Keratinocyte (primary cell): ENCODE measurements at regions not wholly inside any gene's neighbourhood (a gene's known extent, or its start where the extent isn't known, plus 50 kb on each side); places are given as distances from the start of the nearest gene placed in this dataset.

ENCODE experiments used
- DNase-seq: peaks from one replicate; pipeline ENCODE4 v3.0.0-alpha.2; 2011; ENCODE audit warnings: low read depth, missing footprints, low spot score
- FAIRE-seq: peaks from 2 replicates; lab custom pipeline; 2011; peaks lifted over from hg19 to GRCh38; lab: Jason Lieb, UNC
- H2AFZ ChIP-seq: 2 replicates; pipeline ENCODE4 v1.6.0; 2012; ENCODE audit warnings: low read length, control low read depth, inconsistent platforms; ENCODE audit not compliant: control insufficient read depth
- H3K27ac ChIP-seq: 2 replicates; pipeline ENCODE4 v1.5.1; 2011; ENCODE audit warnings: low read length; ENCODE audit not compliant: control insufficient read depth, insufficient read depth
- H3K27me3 ChIP-seq: 3 replicates; pipeline ENCODE4 v1.6.0; 2011; ENCODE audit warnings: low read length; ENCODE audit not compliant: control insufficient read depth, insufficient read depth; ENCODE audit errors: extremely low read depth
- H3K36me3 ChIP-seq, 2 experiments: 2 replicates in 1 of 2; 3 replicates in 1 of 2; pipeline ENCODE4 v1.5.1; 2011; ENCODE audit warnings: low read length in 2 of 2, mild to moderate bottlenecking in 1 of 2; ENCODE audit not compliant: control insufficient read depth in 2 of 2, insufficient read depth in 2 of 2; ENCODE audit errors: extremely low read depth in 1 of 2
- H3K4me1 ChIP-seq: 3 replicates; pipeline ENCODE4 v1.5.1; 2011; ENCODE audit warnings: low read length; ENCODE audit not compliant: control insufficient read depth, insufficient read depth; ENCODE audit errors: extremely low read depth
- H3K4me2 ChIP-seq: 3 replicates; pipeline ENCODE4 v1.6.0; 2011; ENCODE audit warnings: low read depth, low read length; ENCODE audit not compliant: control insufficient read depth, insufficient read depth; ENCODE audit errors: extremely low read depth
- H3K4me3 ChIP-seq, 3 experiments: fragments of 200-600 bp in 1 of 3; sonication (generic) in 1 of 3; 2 replicates in 2 of 3; 3 replicates in 1 of 3; pipeline ENCODE4 v1.5.1; 2011 to 2016; ENCODE audit warnings: low read length in 3 of 3, mild to moderate bottlenecking in 3 of 3, control low read depth in 2 of 3, inconsistent platforms in 1 of 3, low read depth in 1 of 3, mixed read lengths in 1 of 3, mixed run types in 1 of 3, moderate library complexity in 1 of 3; ENCODE audit not compliant: control insufficient read depth in 2 of 3, insufficient read depth in 2 of 3; ENCODE audit errors: extremely low read depth in 1 of 3
- H3K79me2 ChIP-seq: 2 replicates; pipeline ENCODE4 v1.6.0; 2012; ENCODE audit warnings: low read length; ENCODE audit not compliant: control insufficient read depth, insufficient read depth
- H3K9ac ChIP-seq: 3 replicates; pipeline ENCODE4 v1.6.0; 2011; ENCODE audit warnings: low read length; ENCODE audit not compliant: control insufficient read depth, insufficient read depth; ENCODE audit errors: extremely low read depth
- H3K9me1 ChIP-seq: 3 replicates; pipeline ENCODE4 v1.6.0; 2011; ENCODE audit warnings: low read length; ENCODE audit not compliant: control insufficient read depth, insufficient read depth; ENCODE audit errors: extremely low read depth
- H3K9me3 ChIP-seq: 2 replicates; pipeline ENCODE4 v1.5.1; 2012; ENCODE audit warnings: low read depth, low read length; ENCODE audit not compliant: control insufficient read depth
- H4K20me1 ChIP-seq: 3 replicates; pipeline ENCODE4 v1.6.0; 2011; ENCODE audit warnings: low read length; ENCODE audit not compliant: control insufficient read depth, insufficient read depth; ENCODE audit errors: extremely low read depth
- EZH2 ChIP-seq: IDR thresholded peaks from one replicate; pipeline ENCODE4 v1.6.1; 2012; ENCODE audit warnings: inconsistent platforms, mild to moderate bottlenecking, low read length, moderate library complexity
- dilution Hi-C: fragments of 300-500 bp; cut with MboI; formaldehyde crosslinking; loops from one replicate; pipeline ENCODE4 v1.7.0; 2020; ENCODE audit warnings: low sequenced_read_pairs; ENCODE audit not compliant: extremely low pct_ligation_motif_present
- TF ChIP-seq, protein P1 (sequence below), 3 experiments: IDR thresholded peaks in 1 of 3; conservative IDR thresholded peaks in 1 of 3; optimal IDR thresholded peaks in 1 of 3; 2 replicates in 2 of 3; 3 replicates in 1 of 3; pipeline versions ENCODE3 to v1.5.1; 2011; ENCODE audit warnings: low read length in 3 of 3, mild to moderate bottlenecking in 3 of 3, moderate library complexity in 2 of 3, control low read depth in 1 of 3, inconsistent platforms in 1 of 3; ENCODE audit not compliant: insufficient read depth in 2 of 3; ENCODE audit errors: extremely low read depth in 1 of 3

DNA sequence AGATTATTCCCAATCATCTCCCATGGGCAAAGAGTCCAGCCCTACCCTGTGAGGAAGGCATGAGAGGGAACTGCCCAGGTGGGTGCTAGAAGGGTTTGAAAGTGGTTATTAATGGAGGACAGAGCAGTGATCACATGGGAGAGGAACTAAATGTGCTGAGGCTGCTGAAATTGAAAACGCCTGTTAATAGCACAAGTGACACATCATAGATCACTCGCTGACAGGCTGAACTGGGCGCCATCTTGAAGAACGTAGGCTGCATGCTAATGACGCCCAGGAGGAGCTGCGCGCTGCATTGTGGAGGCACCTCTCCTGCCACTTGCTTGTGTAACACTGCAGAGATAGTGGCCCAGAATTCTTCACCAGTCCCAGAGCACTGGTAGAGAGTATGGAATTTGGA lies 182.9 kb downstream of the KCNA5 start:
- Histone ChIP-seq H3K4me1 (peaks cover 6% of the 10 kb centered on the region), H3K4me3 (no peak overlapping the region), H2AFZ (no peak overlapping the region), H3K27ac (no peak overlapping the region), H3K4me2 (no peak overlapping the region), H3K9ac (no peak overlapping the region), H3K36me3 (no peaks in the 10 kb centered on the region), H3K9me3 (no peaks in the 10 kb centered on the region), H3K79me2 (no peaks in the 10 kb centered on the region), H3K9me1 (no peaks in the 10 kb centered on the region), H3K27me3 (peaks cover 4% of the 10 kb centered on the region), H4K20me1 (no peaks in the 10 kb centered on the region)
- TF ChIP-seq, protein P1, sequence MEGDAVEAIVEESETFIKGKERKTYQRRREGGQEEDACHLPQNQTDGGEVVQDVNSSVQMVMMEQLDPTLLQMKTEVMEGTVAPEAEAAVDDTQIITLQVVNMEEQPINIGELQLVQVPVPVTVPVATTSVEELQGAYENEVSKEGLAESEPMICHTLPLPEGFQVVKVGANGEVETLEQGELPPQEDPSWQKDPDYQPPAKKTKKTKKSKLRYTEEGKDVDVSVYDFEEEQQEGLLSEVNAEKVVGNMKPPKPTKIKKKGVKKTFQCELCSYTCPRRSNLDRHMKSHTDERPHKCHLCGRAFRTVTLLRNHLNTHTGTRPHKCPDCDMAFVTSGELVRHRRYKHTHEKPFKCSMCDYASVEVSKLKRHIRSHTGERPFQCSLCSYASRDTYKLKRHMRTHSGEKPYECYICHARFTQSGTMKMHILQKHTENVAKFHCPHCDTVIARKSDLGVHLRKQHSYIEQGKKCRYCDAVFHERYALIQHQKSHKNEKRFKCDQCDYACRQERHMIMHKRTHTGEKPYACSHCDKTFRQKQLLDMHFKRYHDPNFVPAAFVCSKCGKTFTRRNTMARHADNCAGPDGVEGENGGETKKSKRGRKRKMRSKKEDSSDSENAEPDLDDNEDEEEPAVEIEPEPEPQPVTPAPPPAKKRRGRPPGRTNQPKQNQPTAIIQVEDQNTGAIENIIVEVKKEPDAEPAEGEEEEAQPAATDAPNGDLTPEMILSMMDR (optimal IDR thresholded peaks at IDR 0.05 in 1 of 3, IDR thresholded peaks at IDR 0.05 in 1 of 3, conservative IDR thresholded peaks at IDR 0.05 in 1 of 3; ENCODE audit: extremely low read depth in 1 of 3, insufficient read depth in 2 of 3, low read length in 3 of 3), result no peak
- TF ChIP-seq EZH2, result no peak
- dilution Hi-C loops, result no loop called here
- FAIRE-seq (no peak), DNase-seq (no peak)

DNA sequence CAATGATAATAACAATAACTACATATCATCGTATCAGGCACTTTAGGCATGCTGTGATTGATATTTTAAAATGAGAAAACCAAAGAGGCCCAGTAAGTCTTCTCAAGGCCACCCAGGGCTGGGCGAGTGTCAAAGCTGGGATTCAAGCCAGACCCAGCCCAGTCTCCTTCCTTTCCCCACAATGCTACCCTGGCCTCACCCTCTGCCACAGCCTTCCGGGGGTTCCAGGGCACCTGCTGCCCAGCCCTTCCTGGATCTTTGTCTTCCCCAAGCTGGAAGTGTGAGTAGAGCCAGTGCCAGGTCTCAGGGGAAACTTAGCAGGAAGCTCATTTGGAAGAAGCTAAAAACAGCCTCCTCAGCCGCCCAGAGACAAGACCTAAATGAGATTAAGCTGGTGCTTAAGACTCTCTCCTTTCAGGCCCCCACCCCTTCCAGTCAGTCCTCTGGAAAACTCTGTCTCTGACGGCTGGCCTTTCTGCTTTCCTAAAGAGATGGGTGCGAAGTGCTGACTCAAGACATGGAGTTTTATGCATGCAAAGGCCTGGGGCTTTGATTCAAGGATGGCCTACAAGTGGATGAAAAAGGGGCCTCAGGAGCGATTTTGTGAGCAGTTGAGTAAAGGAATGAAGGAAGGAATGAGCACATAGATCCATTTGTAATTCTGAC lies 184.2 kb downstream of the KCNA5 start:
- H3K36me3 ChIP-seq, result no peaks in the 10 kb centered on the region
- no peak overlapping the region for H3K9ac ChIP-seq
- DNase-seq (no peak), FAIRE-seq (no peak)
- H3K4me1 ChIP-seq, result peaks cover 6% of the 10 kb centered on the region
- no peaks in the 10 kb centered on the region for H3K9me1 ChIP-seq
- no peak overlapping the region for H2AFZ ChIP-seq
- no peak overlapping the region for H3K4me2 ChIP-seq
- H3K4me3 ChIP-seq, result no peak overlapping the region
- H3K27ac ChIP-seq, result no peak overlapping the region
- no peak for TF ChIP-seq EZH2
- TF ChIP-seq, protein P1 (optimal IDR thresholded peaks at IDR 0.05 in 1 of 3, IDR thresholded peaks at IDR 0.05 in 1 of 3, conservative IDR thresholded peaks at IDR 0.05 in 1 of 3; ENCODE audit: extremely low read depth in 1 of 3, insufficient read depth in 2 of 3, low read length in 3 of 3), result no peak
- dilution Hi-C loops, result no loop called here
- H3K79me2 ChIP-seq, result no peaks in the 10 kb centered on the region
- no peaks in the 10 kb centered on the region for H3K9me3 ChIP-seq
- H3K27me3 ChIP-seq, result peaks cover 3% of the 10 kb centered on the region
- no peaks in the 10 kb centered on the region for H4K20me1 ChIP-seq
